ENCODE measurements at regions not wholly inside any gene's neighbourhood (a gene's known extent, or its start where the extent isn't known, plus 50 kb on each side); places are given as distances from the start of the nearest gene placed in this dataset.

DNA sequence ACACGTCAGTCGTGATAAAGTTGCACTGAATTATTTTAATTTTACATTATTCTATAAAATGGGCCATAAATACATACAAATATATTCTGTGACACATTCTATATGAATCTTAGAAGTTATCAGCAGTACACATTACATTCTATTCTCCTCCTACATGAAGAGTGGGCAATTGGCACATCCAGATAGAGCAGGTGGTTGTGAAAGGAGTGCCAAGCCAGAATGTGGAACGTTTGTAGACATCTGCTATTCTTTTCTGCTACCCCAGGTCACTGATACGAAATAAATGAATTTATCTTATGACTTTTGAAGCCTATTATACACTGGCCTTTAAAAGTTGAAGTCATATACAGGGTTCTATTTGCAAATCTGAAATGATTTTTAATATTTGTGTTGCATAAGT lies 373.2 kb downstream of the PCDH17 start:
- Histone ChIP-seq H3K36me3 (ENCODE audit: control insufficient read depth in 2 of 2, insufficient read depth in 2 of 2, low read length in 1 of 2) (no peaks in the 10 kb centered on the region), H3K4me3 (ENCODE audit: low read depth in 1 of 2, low read length in 2 of 2) (no peak overlapping the region), H3K9me3 (ENCODE audit: control insufficient read depth in 2 of 2, insufficient read depth in 1 of 2, low read depth in 1 of 2, low read length in 1 of 2) (no peaks in the 10 kb centered on the region), H3K4me1 (ENCODE audit: control insufficient read depth in 2 of 2, insufficient read depth in 2 of 2, low read length in 1 of 2) (no peaks in the 10 kb centered on the region), H3K27me3 (ENCODE audit: control insufficient read depth in 1 of 2, insufficient read depth in 2 of 2, low read length in 2 of 2) (no peaks in the 10 kb centered on the region), H3K27ac (ENCODE audit: low read depth in 2 of 2, low read length in 1 of 2) (no peak overlapping the region)
- 61 to 64% methylated on average over 4 of the region's 4 CpGs for WGBS, 2 donors

DNA sequence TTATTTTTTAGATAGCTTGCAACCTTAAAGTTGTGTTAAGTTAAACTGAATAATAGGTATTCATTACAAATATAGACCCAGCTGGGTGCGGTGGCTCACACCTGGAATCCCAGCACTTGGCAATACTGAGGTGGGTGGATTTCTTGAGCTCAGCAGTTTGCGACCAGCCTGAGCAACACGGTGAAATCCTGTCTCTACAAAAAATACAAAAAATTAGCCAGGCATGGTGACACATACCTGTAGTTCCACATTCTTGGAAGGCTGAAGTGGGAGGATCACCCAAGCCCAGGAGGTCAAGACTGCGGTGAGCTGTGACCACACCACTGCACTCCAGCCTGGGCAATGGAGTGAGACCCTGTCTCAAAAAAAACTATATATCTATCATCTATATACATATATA lies 386.5 kb downstream of the PCDH17 start:
- no peak overlapping the region for H3K27ac ChIP-seq (ENCODE audit: low read depth in 2 of 2, low read length in 1 of 2)
- no peaks in the 10 kb centered on the region for H3K9me3 ChIP-seq (ENCODE audit: control insufficient read depth in 2 of 2, insufficient read depth in 1 of 2, low read depth in 1 of 2, low read length in 1 of 2)
- no peaks in the 10 kb centered on the region for H3K36me3 ChIP-seq (ENCODE audit: control insufficient read depth in 2 of 2, insufficient read depth in 2 of 2, low read length in 1 of 2)
- WGBS, 2 donors, result 89 to 91% methylated on average over 4 of the region's 4 CpGs
- H3K27me3 ChIP-seq (ENCODE audit: control insufficient read depth in 1 of 2, insufficient read depth in 2 of 2, low read length in 2 of 2), result no peaks in the 10 kb centered on the region
- H3K4me3 ChIP-seq (ENCODE audit: low read depth in 1 of 2, low read length in 2 of 2), result no peak overlapping the region
- no peaks in the 10 kb centered on the region for H3K4me1 ChIP-seq (ENCODE audit: control insufficient read depth in 2 of 2, insufficient read depth in 2 of 2, low read length in 1 of 2)

DNA sequence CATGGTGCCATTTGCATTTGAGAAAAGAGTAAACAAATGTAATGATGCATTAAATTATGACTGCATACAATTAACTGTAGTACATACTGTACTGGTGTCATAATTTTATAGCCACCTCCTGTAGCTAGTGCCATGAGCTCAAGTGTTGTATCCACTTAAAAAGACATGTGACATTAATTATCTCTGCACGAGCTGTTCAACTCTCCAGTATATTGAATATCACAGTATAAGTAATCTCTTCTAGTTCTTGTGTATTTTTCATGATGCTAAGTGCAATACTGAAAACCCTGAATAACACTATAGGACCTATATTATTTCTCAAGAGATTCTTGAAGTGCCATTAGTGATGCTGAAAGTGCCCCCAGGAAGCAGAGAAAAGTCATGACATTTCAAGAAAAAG lies 387.3 kb downstream of the PCDH17 start:
- Histone ChIP-seq H3K36me3 (ENCODE audit: control insufficient read depth in 2 of 2, insufficient read depth in 2 of 2, low read length in 1 of 2) (no peaks in the 10 kb centered on the region), H3K4me3 (ENCODE audit: low read depth in 1 of 2, low read length in 2 of 2) (no peak overlapping the region), H3K4me1 (ENCODE audit: control insufficient read depth in 2 of 2, insufficient read depth in 2 of 2, low read length in 1 of 2) (no peaks in the 10 kb centered on the region), H3K27ac (ENCODE audit: low read depth in 2 of 2, low read length in 1 of 2) (no peak overlapping the region), H3K27me3 (ENCODE audit: control insufficient read depth in 1 of 2, insufficient read depth in 2 of 2, low read length in 2 of 2) (no peaks in the 10 kb centered on the region), H3K9me3 (ENCODE audit: control insufficient read depth in 2 of 2, insufficient read depth in 1 of 2, low read depth in 1 of 2, low read length in 1 of 2) (no peaks in the 10 kb centered on the region)
- WGBS, 2 donors, result 75 to 79% methylated on average over 1 of the region's 1 CpG

DNA sequence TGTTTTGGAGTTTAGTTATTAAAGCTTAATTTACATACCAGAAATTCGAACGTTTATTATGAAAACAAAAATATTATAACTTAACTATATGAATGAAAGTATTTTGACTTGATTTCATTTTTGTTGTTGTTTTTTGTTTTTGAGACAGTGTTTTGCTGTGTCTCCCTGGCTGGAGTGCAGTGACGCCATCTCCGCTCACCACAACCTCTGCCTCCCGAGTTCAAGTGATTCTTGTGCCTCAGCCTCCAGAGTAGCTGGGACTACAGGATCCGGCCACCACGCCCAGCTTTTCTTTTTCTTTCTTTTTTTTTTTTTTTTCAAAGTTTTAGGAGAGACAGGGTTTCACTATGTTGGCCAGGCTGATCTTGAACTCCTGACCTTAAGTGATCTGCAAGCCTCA lies 392.6 kb downstream of the PCDH17 start:
- Histone ChIP-seq H3K36me3 (ENCODE audit: control insufficient read depth in 2 of 2, insufficient read depth in 2 of 2, low read length in 1 of 2) (no peaks in the 10 kb centered on the region), H3K4me3 (ENCODE audit: low read depth in 1 of 2, low read length in 2 of 2) (no peak overlapping the region), H3K4me1 (ENCODE audit: control insufficient read depth in 2 of 2, insufficient read depth in 2 of 2, low read length in 1 of 2) (no peaks in the 10 kb centered on the region), H3K27me3 (ENCODE audit: control insufficient read depth in 1 of 2, insufficient read depth in 2 of 2, low read length in 2 of 2) (no peaks in the 10 kb centered on the region), H3K9me3 (ENCODE audit: control insufficient read depth in 2 of 2, insufficient read depth in 1 of 2, low read depth in 1 of 2, low read length in 1 of 2) (no peaks in the 10 kb centered on the region), H3K27ac (ENCODE audit: low read depth in 2 of 2, low read length in 1 of 2) (no peak overlapping the region)
- 91 to 92% methylated on average over 7 of the region's 7 CpGs for WGBS, 2 donors

DNA sequence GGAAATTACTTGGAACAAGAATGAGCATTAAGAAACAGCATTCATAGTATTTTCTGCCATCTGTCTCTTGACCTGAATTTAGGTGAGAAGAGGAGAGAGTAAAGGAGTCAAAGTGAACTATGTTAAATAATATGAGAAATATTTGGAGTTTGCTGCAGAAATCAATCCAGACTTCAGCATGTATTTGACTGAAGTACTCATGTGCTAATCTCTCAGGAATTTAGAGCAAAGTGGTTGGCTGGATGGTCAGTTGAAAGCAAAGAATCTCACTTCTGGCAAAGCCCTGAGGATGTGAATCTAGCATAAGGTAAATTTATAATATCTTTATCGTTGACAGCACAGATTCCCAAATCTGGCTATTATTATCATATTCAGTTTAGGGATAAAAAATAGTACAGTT lies 394.3 kb downstream of the PCDH17 start:
- no peaks in the 10 kb centered on the region for H3K36me3 ChIP-seq (ENCODE audit: control insufficient read depth in 2 of 2, insufficient read depth in 2 of 2, low read length in 1 of 2)
- no peak overlapping the region for H3K27ac ChIP-seq (ENCODE audit: low read depth in 2 of 2, low read length in 1 of 2)
- WGBS, 2 donors, result 54 to 68% methylated on average over 1 of the region's 1 CpG
- no peaks in the 10 kb centered on the region for H3K9me3 ChIP-seq (ENCODE audit: control insufficient read depth in 2 of 2, insufficient read depth in 1 of 2, low read depth in 1 of 2, low read length in 1 of 2)
- H3K4me1 ChIP-seq (ENCODE audit: control insufficient read depth in 2 of 2, insufficient read depth in 2 of 2, low read length in 1 of 2), result no peaks in the 10 kb centered on the region
- H3K27me3 ChIP-seq (ENCODE audit: control insufficient read depth in 1 of 2, insufficient read depth in 2 of 2, low read length in 2 of 2), result no peaks in the 10 kb centered on the region
- H3K4me3 ChIP-seq (ENCODE audit: low read depth in 1 of 2, low read length in 2 of 2), result no peak overlapping the region

DNA sequence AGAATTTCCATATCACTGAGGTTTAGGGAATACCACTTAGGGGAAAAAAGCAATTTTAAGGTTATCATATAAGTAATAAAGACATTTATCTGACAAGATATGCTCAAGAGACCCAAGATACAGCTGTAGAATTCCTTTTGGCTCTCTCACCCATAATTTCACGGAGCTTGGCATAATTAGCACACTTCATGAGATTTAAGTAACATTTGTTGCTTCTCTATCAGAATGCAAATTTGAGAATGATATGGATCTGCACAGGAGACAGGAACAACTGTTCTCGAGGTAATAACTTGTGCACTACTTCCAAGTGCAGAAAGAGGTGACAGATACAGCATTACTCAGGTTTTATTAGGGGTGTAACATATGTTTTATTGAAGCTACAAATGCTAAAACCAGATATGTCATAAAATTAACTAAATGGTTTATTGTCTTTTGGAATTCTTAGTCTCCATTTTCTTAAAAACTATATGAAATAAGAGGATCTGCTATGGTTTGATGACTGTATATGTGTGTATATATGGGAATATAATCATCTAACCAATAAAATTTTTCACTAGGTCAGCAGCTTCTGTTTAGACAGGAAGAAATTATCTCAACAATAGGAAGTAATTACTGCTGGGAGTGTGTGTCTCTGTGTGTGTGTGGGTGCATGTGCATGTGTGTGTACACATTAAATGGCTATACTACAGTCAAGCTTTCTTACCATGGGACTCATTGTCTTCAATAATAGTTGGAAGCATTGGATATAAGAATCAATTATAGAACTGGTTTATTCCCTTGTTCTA lies 401.3 kb downstream of the PCDH17 start:
- Histone ChIP-seq H3K4me1 (ENCODE audit: control insufficient read depth in 2 of 2, insufficient read depth in 2 of 2, low read length in 1 of 2) (no peaks in the 10 kb centered on the region), H3K27me3 (ENCODE audit: control insufficient read depth in 1 of 2, insufficient read depth in 2 of 2, low read length in 2 of 2) (no peaks in the 10 kb centered on the region), H3K4me3 (ENCODE audit: low read depth in 1 of 2, low read length in 2 of 2) (no peak overlapping the region), H3K36me3 (ENCODE audit: control insufficient read depth in 2 of 2, insufficient read depth in 2 of 2, low read length in 1 of 2) (no peaks in the 10 kb centered on the region), H3K27ac (ENCODE audit: low read depth in 2 of 2, low read length in 1 of 2) (no peak overlapping the region), H3K9me3 (ENCODE audit: control insufficient read depth in 2 of 2, insufficient read depth in 1 of 2, low read depth in 1 of 2, low read length in 1 of 2) (no peaks in the 10 kb centered on the region)
- WGBS, 2 donors, result 62 to 70% methylated on average over 2 of the region's 2 CpGs

DNA sequence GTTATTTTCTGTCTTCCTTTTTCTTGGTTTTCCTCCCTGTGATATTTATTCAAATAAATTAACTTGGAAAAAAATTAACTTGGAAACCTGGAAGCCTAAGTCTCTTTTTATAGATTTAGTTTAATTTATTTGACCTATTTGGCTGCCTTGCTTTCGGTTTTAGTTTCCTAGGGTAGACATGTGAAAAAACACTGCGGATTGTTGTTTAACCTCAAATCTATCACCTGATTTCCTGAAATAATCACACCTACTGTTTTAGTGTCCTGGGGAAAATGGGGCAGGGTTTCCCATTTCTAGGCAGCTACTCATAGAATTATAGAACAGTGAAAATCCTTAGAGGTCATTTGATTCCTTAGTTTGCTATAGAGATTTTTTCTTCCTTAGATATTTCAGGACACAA lies 412.4 kb downstream of the PCDH17 start:
- WGBS, 2 donors, result 63 to 87% methylated on average over 2 of the region's 2 CpGs
- H3K4me1 ChIP-seq (ENCODE audit: control insufficient read depth in 2 of 2, insufficient read depth in 2 of 2, low read length in 1 of 2), result no peaks in the 10 kb centered on the region
- H3K27me3 ChIP-seq (ENCODE audit: control insufficient read depth in 1 of 2, insufficient read depth in 2 of 2, low read length in 2 of 2), result no peaks in the 10 kb centered on the region
- peaks cover 0 to 2% of the 10 kb centered on the region in 2 donors for H3K9me3 ChIP-seq (ENCODE audit: control insufficient read depth in 2 of 2, insufficient read depth in 1 of 2, low read depth in 1 of 2, low read length in 1 of 2)
- no peak overlapping the region for H3K27ac ChIP-seq (ENCODE audit: low read depth in 2 of 2, low read length in 1 of 2)
- H3K36me3 ChIP-seq (ENCODE audit: control insufficient read depth in 2 of 2, insufficient read depth in 2 of 2, low read length in 1 of 2), result no peaks in the 10 kb centered on the region
- H3K4me3 ChIP-seq (ENCODE audit: low read depth in 1 of 2, low read length in 2 of 2), result no peak overlapping the region

DNA sequence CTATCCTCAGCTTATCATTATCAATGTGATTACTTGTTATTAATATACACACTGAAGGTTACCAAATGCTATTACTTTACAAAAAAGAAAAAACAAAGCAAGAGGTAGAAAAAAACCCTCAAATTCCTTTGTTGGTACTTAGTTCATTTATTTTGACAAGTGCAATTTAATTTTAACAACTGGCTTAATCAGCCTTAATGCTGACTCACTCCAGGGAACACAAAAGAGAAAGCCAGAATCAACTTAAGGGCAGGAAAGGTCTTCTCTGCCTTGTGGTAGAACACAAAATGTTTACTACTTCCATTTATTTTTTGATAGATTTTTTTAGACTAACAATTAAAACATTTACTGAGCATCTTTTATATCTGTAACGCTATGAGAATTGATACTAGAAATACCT lies 417.1 kb downstream of the PCDH17 start:
- no peak overlapping the region for H3K27ac ChIP-seq (ENCODE audit: low read depth in 2 of 2, low read length in 1 of 2)
- no peaks in the 10 kb centered on the region for H3K4me1 ChIP-seq (ENCODE audit: control insufficient read depth in 2 of 2, insufficient read depth in 2 of 2, low read length in 1 of 2)
- 86 to 93% methylated on average over 1 of the region's 1 CpG for WGBS, 2 donors
- no peaks in the 10 kb centered on the region for H3K27me3 ChIP-seq (ENCODE audit: control insufficient read depth in 1 of 2, insufficient read depth in 2 of 2, low read length in 2 of 2)
- peaks cover 2 to 4% of the 10 kb centered on the region in 2 donors for H3K9me3 ChIP-seq (ENCODE audit: control insufficient read depth in 2 of 2, insufficient read depth in 1 of 2, low read depth in 1 of 2, low read length in 1 of 2)
- no peak overlapping the region for H3K4me3 ChIP-seq (ENCODE audit: low read depth in 1 of 2, low read length in 2 of 2)
- H3K36me3 ChIP-seq (ENCODE audit: control insufficient read depth in 2 of 2, insufficient read depth in 2 of 2, low read length in 1 of 2), result no peaks in the 10 kb centered on the region

DNA sequence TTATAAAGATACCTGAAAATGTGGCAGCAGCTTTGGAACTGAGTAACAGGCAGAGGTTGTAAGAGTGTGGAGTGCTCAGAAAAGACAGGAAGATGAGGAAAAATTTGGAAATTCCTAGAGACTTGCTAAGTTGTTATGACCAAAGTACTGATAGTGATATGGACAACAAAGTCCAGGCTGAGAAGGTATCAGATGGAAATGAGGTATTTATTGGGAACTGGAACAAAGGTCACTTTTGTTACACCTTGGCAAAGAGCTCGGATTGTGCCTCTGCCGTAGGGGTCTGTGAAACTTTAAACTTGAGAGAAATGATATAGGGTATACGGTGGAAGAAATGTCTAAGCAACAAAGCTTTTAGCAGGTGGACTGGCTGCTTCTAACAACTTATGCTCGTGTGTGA lies 419.9 kb downstream of the PCDH17 start:
- 62 to 70% methylated on average over 4 of the region's 4 CpGs for WGBS, 2 donors

DNA sequence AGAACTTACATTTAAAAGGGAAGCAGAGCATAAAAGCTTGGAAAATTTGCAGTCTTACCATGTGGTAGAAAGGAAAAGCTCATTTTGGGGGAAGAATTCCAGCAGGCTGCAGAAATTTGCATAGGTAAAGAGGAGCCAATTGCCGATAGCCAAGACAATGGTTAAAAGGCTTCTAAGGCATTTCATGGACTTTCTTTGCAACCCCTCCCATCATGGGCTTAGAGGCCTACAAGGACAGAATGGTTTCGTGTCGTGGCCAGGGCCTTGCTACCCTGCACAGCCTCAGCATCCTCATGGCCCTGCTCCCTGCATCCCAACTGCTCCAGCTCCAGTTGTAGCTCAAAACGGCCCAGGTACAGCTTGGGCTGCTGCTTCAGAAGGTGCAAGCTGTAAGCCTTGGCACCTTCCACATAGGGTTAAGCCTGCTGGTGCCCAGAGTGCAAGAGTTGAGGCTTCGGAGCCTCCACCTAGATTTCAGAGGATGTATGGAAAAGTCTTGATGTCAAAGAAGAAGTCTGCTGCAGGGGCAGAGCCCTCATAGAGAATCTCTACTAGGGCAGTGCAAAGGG lies 420.3 kb downstream of the PCDH17 start:
- 70 to 77% methylated on average over 5 of the region's 5 CpGs for WGBS, 2 donors
- no peak overlapping the region for H3K4me3 ChIP-seq (ENCODE audit: low read depth in 1 of 2, low read length in 2 of 2)
- H3K27ac ChIP-seq (ENCODE audit: low read depth in 2 of 2, low read length in 1 of 2), result no peak overlapping the region
- H3K27me3 ChIP-seq (ENCODE audit: control insufficient read depth in 1 of 2, insufficient read depth in 2 of 2, low read length in 2 of 2), result no peaks in the 10 kb centered on the region
- peaks cover 0 to 4% of the 10 kb centered on the region in 2 donors for H3K9me3 ChIP-seq (ENCODE audit: control insufficient read depth in 2 of 2, insufficient read depth in 1 of 2, low read depth in 1 of 2, low read length in 1 of 2)
- H3K36me3 ChIP-seq (ENCODE audit: control insufficient read depth in 2 of 2, insufficient read depth in 2 of 2, low read length in 1 of 2), result no peaks in the 10 kb centered on the region
- H3K4me1 ChIP-seq (ENCODE audit: control insufficient read depth in 2 of 2, insufficient read depth in 2 of 2, low read length in 1 of 2), result no peaks in the 10 kb centered on the region

More for the DNA sequence above, 419.9 kb downstream of the PCDH17 start:
- Histone ChIP-seq H3K36me3 (ENCODE audit: control insufficient read depth in 2 of 2, insufficient read depth in 2 of 2, low read length in 1 of 2) (no peaks in the 10 kb centered on the region), H3K4me3 (ENCODE audit: low read depth in 1 of 2, low read length in 2 of 2) (no peak overlapping the region), H3K27me3 (ENCODE audit: control insufficient read depth in 1 of 2, insufficient read depth in 2 of 2, low read length in 2 of 2) (no peaks in the 10 kb centered on the region), H3K27ac (ENCODE audit: low read depth in 2 of 2, low read length in 1 of 2) (no peak overlapping the region), H3K4me1 (ENCODE audit: control insufficient read depth in 2 of 2, insufficient read depth in 2 of 2, low read length in 1 of 2) (no peaks in the 10 kb centered on the region), H3K9me3 (ENCODE audit: control insufficient read depth in 2 of 2, insufficient read depth in 1 of 2, low read depth in 1 of 2, low read length in 1 of 2) (peaks cover under 1 to 4% of the 10 kb centered on the region in 2 donors)

Measured in esophagus (tissue), 2 donors.